ENCODE measurements at regions not wholly inside any gene's neighbourhood (a gene's known extent, or its start where the extent isn't known, plus 50 kb on each side); places are given as distances from the start of the nearest gene placed in this dataset.

DNA sequence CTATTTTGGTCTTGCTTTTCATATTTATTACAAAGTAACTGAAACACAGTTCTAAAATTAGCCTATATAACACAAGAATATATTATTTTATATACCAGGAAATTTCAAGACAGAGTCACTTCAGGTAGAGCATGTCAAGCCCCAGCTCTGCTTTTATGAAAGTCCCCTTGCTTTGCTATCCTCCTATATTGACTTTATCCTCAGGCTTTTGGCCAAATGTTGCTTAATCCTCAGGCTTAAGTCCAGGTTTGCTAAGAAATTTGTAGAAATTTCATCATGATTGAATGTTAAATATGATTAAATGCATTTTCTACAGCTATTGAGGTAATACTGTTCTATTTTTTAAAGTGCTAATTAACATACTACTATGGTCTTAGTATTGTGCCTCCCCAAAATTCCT is 227.6 kb downstream of the FZD1 start:
- TF ChIP-seq, protein P1, sequence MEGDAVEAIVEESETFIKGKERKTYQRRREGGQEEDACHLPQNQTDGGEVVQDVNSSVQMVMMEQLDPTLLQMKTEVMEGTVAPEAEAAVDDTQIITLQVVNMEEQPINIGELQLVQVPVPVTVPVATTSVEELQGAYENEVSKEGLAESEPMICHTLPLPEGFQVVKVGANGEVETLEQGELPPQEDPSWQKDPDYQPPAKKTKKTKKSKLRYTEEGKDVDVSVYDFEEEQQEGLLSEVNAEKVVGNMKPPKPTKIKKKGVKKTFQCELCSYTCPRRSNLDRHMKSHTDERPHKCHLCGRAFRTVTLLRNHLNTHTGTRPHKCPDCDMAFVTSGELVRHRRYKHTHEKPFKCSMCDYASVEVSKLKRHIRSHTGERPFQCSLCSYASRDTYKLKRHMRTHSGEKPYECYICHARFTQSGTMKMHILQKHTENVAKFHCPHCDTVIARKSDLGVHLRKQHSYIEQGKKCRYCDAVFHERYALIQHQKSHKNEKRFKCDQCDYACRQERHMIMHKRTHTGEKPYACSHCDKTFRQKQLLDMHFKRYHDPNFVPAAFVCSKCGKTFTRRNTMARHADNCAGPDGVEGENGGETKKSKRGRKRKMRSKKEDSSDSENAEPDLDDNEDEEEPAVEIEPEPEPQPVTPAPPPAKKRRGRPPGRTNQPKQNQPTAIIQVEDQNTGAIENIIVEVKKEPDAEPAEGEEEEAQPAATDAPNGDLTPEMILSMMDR (IDR thresholded peaks at IDR 0.05), result no peak

DNA sequence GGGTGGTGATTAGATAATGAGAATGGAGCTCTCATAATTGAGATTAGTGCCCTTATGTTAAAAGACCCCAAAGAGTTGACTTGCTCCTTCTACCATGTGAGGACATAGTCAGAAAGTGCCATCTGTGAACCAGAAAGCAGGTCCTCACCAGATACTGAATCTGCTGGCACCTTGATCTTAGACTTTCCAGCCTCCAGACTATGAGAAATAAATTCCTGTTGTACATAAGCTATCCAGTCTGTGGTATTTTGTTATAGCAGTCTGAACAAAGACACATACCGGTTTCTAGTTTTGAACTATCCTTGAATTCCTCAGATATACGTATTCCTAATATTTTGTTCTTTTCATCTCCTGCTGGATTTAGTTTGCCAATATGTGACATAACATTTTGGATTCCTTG is 228.1 kb downstream of the FZD1 start:
- TF ChIP-seq, protein P1 (IDR thresholded peaks at IDR 0.05), result no peak

DNA sequence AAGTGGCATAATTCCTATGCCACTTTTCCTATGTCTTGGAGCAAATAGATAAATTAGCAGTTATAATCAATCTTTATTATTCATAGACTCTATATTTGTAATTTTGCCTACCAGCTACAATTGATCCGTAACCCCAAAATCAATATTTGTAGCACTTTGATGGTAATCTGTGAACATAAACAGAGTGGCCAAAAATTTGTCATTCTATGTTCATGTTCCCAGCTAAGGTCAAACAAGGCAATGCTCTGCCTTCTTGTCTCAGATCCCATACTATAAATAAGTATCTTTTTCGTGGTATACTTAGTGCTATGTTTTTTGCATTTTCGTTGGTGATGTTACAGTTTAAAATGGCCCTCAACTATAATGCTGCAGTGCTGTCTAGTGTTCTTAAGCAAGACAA is 228.5 kb downstream of the FZD1 start:
- TF ChIP-seq, protein P1 (IDR thresholded peaks at IDR 0.05), result no peak

DNA sequence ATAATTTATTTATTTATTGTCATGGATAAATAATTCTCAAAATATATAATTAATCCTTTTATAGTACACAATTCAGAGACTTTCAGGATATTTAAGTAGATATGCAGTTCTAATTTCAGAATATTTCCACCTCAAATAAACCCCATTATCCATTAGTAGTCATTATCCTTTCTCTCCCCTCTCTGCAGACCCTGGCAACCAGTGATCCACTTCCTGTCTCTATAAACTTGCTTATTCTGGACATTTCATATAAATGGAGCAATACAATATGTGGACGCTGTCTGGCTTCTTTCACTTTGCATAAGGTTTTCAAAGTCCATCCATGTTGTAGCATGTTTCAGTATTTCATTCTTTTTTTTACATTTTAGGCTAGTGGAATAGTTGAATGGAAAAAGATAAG is 230.2 kb downstream of the FZD1 start:
- TF ChIP-seq, protein P1 (IDR thresholded peaks at IDR 0.05), result no peak

DNA sequence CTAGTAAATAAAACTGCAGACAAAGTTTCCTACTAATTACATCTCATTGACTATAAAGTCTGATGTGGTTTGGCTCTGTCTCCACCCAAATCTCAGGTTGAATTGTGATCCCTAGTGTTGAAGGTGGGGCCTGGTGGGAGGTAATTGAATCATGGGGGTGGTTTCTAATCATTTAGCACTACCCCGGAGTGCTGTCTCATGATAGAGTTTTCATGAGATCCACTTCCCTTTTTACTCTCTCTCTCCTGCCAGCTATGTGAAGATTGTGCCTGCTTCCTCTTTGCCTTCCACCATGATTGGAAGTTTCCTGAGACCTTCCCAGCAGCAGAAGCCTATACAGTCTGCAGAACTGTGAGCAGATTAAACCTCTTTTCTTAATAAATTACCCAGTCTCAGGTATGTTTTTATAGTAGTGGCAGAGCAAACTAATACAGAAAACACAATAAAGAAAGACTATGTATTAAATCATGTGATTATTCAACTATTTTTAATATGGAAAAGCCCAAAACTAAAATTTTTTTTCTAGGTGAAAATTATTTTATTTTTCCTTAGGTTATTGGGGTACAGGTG is 232.1 kb downstream of the FZD1 start:
- TF ChIP-seq, protein P1 (IDR thresholded peaks at IDR 0.05), result no peak

DNA sequence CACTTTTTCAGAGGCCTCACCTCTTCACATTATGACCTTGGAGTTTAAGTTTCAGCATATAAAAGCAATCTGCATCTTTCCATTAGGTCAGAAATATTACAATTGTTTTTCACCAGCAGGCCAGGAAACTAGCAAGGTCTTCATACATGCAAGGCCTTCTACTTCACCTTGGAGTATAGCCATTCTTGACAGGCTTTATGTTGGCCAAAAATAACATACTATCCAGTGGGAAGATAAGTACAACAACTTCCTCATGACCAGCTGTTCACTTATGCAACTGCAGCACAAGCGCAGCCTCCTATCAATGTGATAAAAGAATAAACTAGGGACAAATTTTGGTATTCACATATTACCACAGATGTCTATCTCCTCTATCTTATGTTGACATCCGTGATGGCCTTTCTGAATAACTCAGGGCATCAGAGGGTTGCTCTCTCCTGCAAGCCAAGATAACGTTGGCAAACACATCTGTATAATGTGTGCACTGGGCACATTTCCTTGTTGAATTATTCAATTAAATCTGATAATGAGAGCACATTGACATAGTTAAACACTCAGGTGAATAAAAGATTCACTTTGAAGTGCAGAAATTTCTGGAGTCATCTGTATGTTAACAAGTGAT is 239.8 kb downstream of the FZD1 start:
- TF ChIP-seq, protein P1 (IDR thresholded peaks at IDR 0.05), result no peak

DNA sequence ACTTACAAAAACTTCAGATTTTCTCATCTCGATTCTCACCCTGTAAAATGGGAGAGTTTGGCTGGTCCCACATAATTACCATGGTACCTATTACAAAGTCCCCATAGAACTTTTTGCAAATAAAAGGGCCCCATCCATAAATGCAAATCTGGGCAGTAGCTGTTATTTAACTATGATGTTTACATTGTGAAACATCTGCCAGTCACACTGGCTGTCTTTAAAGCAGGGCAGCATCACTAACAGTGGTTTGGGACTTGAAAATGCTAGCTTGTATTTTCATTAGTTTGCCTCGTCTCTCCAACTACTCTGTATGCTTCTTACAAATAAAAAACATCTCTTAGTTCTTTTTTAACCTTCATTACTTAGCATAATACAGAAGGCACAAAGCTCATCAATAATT is 240.7 kb downstream of the FZD1 start:
- TF ChIP-seq, protein P1 (IDR thresholded peaks at IDR 0.05), result no peak

DNA sequence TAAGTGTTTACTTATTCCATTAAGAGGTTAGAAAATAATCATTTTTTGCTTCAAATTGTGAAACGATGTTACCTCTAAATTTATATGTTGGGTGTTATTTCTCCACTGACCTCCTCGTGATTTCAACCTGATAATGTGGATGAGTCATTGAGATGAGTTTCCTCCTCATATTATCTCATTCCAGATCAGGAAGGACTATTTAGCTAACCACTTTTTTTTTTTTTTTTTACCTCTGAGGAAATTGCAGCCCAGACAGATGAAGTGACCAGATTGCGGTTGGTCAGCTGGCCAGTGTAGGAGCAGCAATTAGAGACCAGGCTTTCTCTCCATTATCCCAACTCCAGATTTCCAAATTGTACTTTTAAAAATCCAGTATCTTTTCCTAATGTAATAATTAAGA is 248.7 kb downstream of the FZD1 start:
- TF ChIP-seq, protein P1 (IDR thresholded peaks at IDR 0.05), result no peak
